Calu3 (cell line): ENCODE measurements at regions not wholly inside any gene's neighbourhood (a gene's known extent, or its start where the extent isn't known, plus 50 kb on each side); places are given as distances from the start of the nearest gene placed in this dataset.
"Not testable (repeated sequence)": the region's sequence is repeated elsewhere in the genome, so short reads cannot be mapped to it uniquely, and the experiment has no call there.

ENCODE experiments used
- BruUV-seq: library from RNA; stranded (reverse); fragments of 400-500 nt; replicated peaks from 2 replicates; lab custom pipeline; 2021; lab: Mats Ljungman, UMichigan
- CTCF ChIA-PET: fragments of 300-600 bp; sonication (Branson Sonifier 250); formaldehyde crosslinking; loops from one replicate; lab custom pipeline; 2022; ENCODE audit warnings: antibody characterized with exemption; lab: Charles Lee
- DNase-seq: peaks from one replicate; pipeline ENCODE4 v3.0.0; 2022
- H3K27ac Mint-ChIP-seq: one replicate; pipeline ENCODE4 v1.8.0; 2022; ENCODE audit warnings: mixed read lengths; ENCODE audit not compliant: unreplicated experiment
- H3K27me3 Mint-ChIP-seq: one replicate; pipeline ENCODE4 v1.8.0; 2022; ENCODE audit warnings: mixed read lengths; ENCODE audit not compliant: unreplicated experiment
- H3K36me3 Mint-ChIP-seq: one replicate; pipeline ENCODE4 v1.8.0; 2022; ENCODE audit warnings: mild to moderate bottlenecking, moderate library complexity, mixed read lengths; ENCODE audit not compliant: insufficient read depth, unreplicated experiment
- H3K4me1 Mint-ChIP-seq: one replicate; pipeline ENCODE4 v1.8.0; 2022; ENCODE audit warnings: mild to moderate bottlenecking, low read depth, mixed read lengths; ENCODE audit not compliant: unreplicated experiment
- H3K4me3 Mint-ChIP-seq: one replicate; pipeline ENCODE4 v1.8.0; 2022; ENCODE audit warnings: mild to moderate bottlenecking, low read depth, moderate library complexity, mixed read lengths; ENCODE audit not compliant: unreplicated experiment
- H3K9me3 Mint-ChIP-seq: one replicate; pipeline ENCODE4 v1.8.0; 2022; ENCODE audit warnings: low read depth, mixed read lengths; ENCODE audit not compliant: unreplicated experiment
- intact Hi-C: fragments of 100-400 bp; cut with micrococcal nuclease; formaldehyde crosslinking; loops from one replicate; pipeline ENCODE4 v1.10.0; 2022; ENCODE audit not compliant: unreplicated experiment
- TF ChIP-seq, protein P1 (sequence below): fragments of 200-600 bp; IDR thresholded peaks from one replicate; pipeline ENCODE4 v1.8.0; 2022; ENCODE audit warnings: antibody characterized with exemption; ENCODE audit not compliant: unreplicated experiment

DNA sequence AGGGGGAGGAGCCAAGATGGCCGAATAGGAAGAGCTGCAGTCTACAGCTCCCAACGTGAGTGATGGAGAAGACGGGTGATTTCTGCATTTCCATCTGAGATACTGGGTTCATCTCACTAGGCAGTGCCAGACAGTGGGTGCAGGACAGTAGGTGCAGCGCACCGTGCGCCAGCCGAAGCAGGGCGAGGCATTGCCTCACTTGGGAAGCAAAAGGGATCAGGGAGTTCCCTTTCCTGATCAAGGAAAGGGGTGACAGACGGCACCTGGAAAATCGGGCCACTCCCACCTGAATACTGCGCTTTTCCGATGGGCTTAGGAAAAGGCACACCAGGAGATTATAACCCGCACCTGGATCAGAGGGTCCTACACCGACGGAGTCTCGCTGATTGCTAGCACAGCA, 121.1 kb upstream of the SESTD1 start:
- BruUV-seq, H3K9me3 Mint-ChIP-seq, intact Hi-C loops, H3K4me1 Mint-ChIP-seq, H3K27ac Mint-ChIP-seq, H3K4me3 Mint-ChIP-seq, CTCF ChIA-PET, H3K36me3 Mint-ChIP-seq, DNase-seq, H3K27me3 Mint-ChIP-seq: not testable (repeated sequence)

DNA sequence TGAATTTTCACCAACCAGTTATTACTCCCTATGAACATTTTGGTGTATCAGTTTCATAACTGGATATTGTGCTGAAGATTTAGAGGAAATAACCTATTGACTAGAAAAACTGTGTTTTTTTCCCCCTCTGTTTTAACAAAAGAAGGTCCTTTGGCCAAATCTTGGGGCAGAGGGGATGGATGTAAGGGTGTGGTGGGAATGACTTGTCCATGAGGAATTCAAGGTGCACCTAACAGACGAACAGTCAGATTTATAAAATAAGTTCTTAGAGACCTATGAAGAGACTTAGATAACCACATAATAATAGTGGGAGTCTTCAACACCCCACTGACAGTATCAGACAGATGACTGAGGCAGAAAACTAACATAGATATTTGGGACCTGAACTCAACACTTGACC, 119.3 kb upstream of the SESTD1 start:
- Mint-ChIP-seq H3K4me3 (no peak overlapping the region), H3K4me1 (peaks cover 7% of the 10 kb centered on the region), H3K27ac (no peak overlapping the region), H3K9me3 (peaks cover 3% of the 10 kb centered on the region), H3K36me3 (no peaks in the 10 kb centered on the region), H3K27me3 (peaks cover 9% of the 10 kb centered on the region)
- CTCF ChIA-PET: no interaction called here
- intact Hi-C loops: no loop called here
- DNase-seq: no peak
- TF ChIP-seq, protein P1, sequence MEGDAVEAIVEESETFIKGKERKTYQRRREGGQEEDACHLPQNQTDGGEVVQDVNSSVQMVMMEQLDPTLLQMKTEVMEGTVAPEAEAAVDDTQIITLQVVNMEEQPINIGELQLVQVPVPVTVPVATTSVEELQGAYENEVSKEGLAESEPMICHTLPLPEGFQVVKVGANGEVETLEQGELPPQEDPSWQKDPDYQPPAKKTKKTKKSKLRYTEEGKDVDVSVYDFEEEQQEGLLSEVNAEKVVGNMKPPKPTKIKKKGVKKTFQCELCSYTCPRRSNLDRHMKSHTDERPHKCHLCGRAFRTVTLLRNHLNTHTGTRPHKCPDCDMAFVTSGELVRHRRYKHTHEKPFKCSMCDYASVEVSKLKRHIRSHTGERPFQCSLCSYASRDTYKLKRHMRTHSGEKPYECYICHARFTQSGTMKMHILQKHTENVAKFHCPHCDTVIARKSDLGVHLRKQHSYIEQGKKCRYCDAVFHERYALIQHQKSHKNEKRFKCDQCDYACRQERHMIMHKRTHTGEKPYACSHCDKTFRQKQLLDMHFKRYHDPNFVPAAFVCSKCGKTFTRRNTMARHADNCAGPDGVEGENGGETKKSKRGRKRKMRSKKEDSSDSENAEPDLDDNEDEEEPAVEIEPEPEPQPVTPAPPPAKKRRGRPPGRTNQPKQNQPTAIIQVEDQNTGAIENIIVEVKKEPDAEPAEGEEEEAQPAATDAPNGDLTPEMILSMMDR: no peak
- no TSS peak for BruUV-seq

DNA sequence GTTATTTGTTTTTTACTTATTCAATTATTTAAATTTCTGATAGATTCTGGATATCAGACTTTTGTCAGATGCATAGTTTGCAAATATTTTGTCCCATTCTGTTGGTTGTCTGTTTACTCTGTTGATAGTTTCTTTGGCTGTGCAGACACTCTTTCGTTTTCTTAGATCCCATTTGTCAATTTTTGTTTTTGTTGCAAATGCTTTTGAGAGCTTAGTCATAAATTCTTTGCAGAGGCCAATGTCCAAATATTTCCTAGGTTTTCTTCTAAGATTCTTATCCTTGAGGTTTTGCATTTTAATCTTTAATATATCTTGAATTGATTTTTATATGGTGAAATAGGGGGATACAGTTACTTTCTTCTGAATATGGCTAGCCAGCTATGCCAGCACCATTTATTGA, 112.7 kb upstream of the SESTD1 start:
- CTCF ChIA-PET: interaction anchor here (0.7 kb wide), 1 partner anchor 35 kb away, joined by 3 read pairs; no protein-coding TSS in a partner anchor
- Mint-ChIP-seq H3K36me3 (no peaks in the 10 kb centered on the region), H3K27ac (no peak overlapping the region), H3K27me3 (no peaks in the 10 kb centered on the region), H3K9me3 (peaks cover 3% of the 10 kb centered on the region), H3K4me1 (peaks cover 13% of the 10 kb centered on the region), H3K4me3 (no peak overlapping the region)
- DNase-seq: no peak
- BruUV-seq: no TSS peak
- TF ChIP-seq, protein P1: no peak
- intact Hi-C loops: no loop called here

DNA sequence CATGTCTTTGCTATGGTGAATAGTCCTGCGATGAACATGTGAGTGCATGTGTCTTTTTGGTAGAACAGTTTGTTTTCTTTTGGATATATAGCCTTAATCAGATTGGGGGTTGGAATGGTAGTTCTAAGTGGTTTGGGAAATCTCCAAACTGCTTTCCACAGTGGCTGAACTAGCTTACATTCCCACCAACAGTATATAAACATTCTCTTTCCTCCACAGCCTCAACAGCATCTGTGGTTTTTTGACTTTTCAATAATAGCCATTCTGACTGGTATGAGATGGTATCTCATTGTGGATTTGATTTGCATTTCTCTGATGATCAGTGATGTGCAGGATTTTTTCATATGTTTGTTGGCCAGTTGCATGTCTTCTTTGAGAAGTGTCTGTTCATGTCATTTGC, 112.2 kb upstream of the SESTD1 start:
- intact Hi-C loops: no loop called here
- Mint-ChIP-seq H3K27me3 (no peaks in the 10 kb centered on the region), H3K4me1 (peaks cover 13% of the 10 kb centered on the region), H3K27ac (no peak overlapping the region), H3K36me3 (no peaks in the 10 kb centered on the region), H3K4me3 (no peak overlapping the region), H3K9me3 (peaks cover 3% of the 10 kb centered on the region)
- no peak for DNase-seq
- TF ChIP-seq, protein P1: no peak
- CTCF ChIA-PET: interaction anchor here (0.7 kb wide), 1 partner anchor 36 kb away, joined by 3 read pairs; no protein-coding TSS in a partner anchor
- no TSS peak for BruUV-seq

DNA sequence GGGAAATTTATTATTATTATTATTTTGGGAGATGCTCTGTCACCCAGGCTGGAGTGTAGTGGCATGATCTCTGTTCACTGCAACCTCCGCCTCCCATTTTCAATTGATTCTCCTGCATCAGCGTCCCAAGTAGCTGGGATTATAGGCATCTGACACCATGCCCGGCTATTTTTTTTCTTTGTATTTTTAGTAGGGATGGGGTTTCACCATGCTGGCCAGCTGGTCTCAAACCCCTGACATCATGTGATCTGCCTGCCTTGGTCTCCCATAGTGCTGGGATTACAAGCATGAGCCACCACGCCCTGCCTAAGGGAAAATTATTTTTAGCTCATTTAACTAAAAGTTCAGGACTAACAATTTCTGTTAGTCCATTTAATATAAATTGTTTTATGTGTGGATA, 109.2 kb upstream of the SESTD1 start:
- no TSS peak for BruUV-seq
- intact Hi-C loops: no loop called here
- Mint-ChIP-seq H3K9me3 (peaks cover 3% of the 10 kb centered on the region), H3K4me3 (no peak overlapping the region), H3K27ac (no peak overlapping the region), H3K27me3 (no peaks in the 10 kb centered on the region), H3K36me3 (no peaks in the 10 kb centered on the region), H3K4me1 (peaks cover 5% of the 10 kb centered on the region)
- CTCF ChIA-PET: interaction anchor here (0.6 kb wide), 2 partner anchors 73 to 692 kb away, joined by 4 to 10 read pairs; no protein-coding TSS in a partner anchor
- TF ChIP-seq, protein P1: no peak
- DNase-seq: no peak

DNA sequence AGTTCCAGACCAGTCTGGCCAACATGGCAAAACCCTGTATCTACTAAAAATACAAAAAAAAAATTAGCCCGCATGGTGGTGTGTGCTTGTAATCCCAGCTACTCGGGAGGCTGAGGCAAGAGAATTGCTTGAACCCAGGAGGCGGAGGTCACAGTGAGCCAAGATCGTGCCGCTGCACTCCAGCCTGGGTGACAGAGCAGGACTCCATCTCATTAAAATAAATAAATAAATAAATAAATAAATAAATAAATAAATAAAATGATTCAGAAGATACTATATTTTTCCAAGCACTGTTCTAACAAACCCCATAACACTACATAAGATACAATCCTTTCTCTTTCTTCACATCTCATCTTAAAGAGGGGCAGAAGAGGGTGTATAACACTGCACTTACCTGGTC, 100.9 kb upstream of the SESTD1 start:
- H3K27ac Mint-ChIP-seq, H3K36me3 Mint-ChIP-seq, BruUV-seq, CTCF ChIA-PET, DNase-seq, H3K27me3 Mint-ChIP-seq, intact Hi-C loops, H3K4me3 Mint-ChIP-seq, H3K9me3 Mint-ChIP-seq, H3K4me1 Mint-ChIP-seq: not testable (repeated sequence)
